ENCODE measurements at regions not wholly inside any gene's neighbourhood (a gene's known extent, or its start where the extent isn't known, plus 50 kb on each side); places are given as distances from the start of the nearest gene placed in this dataset.

DNA sequence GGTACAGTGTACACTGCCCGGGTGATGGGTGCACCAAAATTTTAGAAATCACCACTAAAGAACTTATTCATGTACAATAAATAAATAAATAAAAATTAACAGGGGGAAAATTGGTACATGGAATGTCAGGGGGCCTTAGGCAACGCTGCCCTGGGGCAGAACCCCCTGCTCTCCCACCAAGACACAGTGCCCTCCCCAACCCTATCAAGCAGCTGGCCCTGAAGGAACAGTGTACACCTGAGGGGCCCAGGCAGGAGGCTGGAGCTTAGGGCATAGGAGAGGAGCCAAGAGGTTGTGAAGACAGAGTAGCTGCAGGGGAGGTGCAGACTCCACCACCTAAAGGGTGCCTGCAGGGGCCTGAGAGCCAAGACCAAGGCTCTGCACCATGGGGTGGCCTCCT is 128.8 kb downstream of the BMS1 start:
- ChIA-PET CTCF (no interaction called here), POLR2A (no interaction called here)
- no peak for ATAC-seq (ENCODE audit: low read depth)
- Mint-ChIP-seq H3K4me3 (no peak overlapping the region), H3K9me3 (ENCODE audit: insufficient read depth) (peaks cover 14% of the 10 kb centered on the region), H3K27ac (no peak overlapping the region), H3K27me3 (no peaks in the 10 kb centered on the region), H3K4me1 (no peaks in the 10 kb centered on the region)
- DNase-seq = no peak
- intact Hi-C loops (cut with micrococcal nuclease) = no loop called here
- H2AFZ ChIP-seq (ENCODE audit: insufficient read depth, low read depth, low read length, poor library complexity, severe bottlenecking) = no peak overlapping the region
- H3K4me2 ChIP-seq (replicated peaks; ENCODE audit: low read depth, low read length, poor library complexity, severe bottlenecking) = no peak overlapping the region
- H3K79me2 ChIP-seq (ENCODE audit: control insufficient read depth, insufficient read depth, low read length) = no peaks in the 10 kb centered on the region
- no CpG with 5 or more reads among the region's 2 CpGs for WGBS (ENCODE audit: insufficient coverage)
- H3K27me3 ChIP-seq (replicated peaks in 1 of 4; ENCODE audit: control extremely low read depth in 1 of 4, control insufficient read depth in 3 of 4, insufficient read depth in 4 of 4, low read length in 3 of 4) = peaks cover 0 to 2% (median 0%) of the 10 kb centered on the region in 4 experiments
- no peaks in the 10 kb centered on the region for H4K20me1 ChIP-seq (ENCODE audit: control insufficient read depth, insufficient read depth, low read length, poor library complexity, severe bottlenecking)
- H3K4me1 ChIP-seq (ENCODE audit: control insufficient read depth in 2 of 2, insufficient read depth in 2 of 2, low read length in 2 of 2) = no peaks in the 10 kb centered on the region
- TF ChIP-seq EZH2 (IDR thresholded peaks at IDR 0.05; ENCODE audit: borderline replicate concordance, insufficient read depth, low read depth, low read length, poor library complexity, severe bottlenecking) (no peak), CTCF (IDR thresholded peaks at IDR 0.05) (no peak)
- H3K9me3 ChIP-seq (ENCODE audit: control extremely low read depth in 1 of 3, control insufficient read depth in 2 of 3, insufficient read depth in 1 of 3, low read length in 2 of 3) = peaks cover 0 to 9% (median 1%) of the 10 kb centered on the region in 3 donors
- no peak overlapping the region for H3K9ac ChIP-seq (ENCODE audit: low read length)
- H3K4me3 ChIP-seq (ENCODE audit: control extremely low read depth in 1 of 5, extremely low read depth in 1 of 5, insufficient read depth in 1 of 5, low read depth in 2 of 5, low read length in 4 of 5) = no peak overlapping the region
- H3K27ac ChIP-seq (ENCODE audit: low read length in 2 of 2) = no peak overlapping the region
- H3K36me3 ChIP-seq (replicated peaks in 1 of 2; ENCODE audit: control extremely low read depth in 1 of 2, control insufficient read depth in 1 of 2, extremely low read depth in 1 of 2, insufficient read depth in 2 of 2, low read length in 1 of 2) = no peaks in the 10 kb centered on the region

DNA sequence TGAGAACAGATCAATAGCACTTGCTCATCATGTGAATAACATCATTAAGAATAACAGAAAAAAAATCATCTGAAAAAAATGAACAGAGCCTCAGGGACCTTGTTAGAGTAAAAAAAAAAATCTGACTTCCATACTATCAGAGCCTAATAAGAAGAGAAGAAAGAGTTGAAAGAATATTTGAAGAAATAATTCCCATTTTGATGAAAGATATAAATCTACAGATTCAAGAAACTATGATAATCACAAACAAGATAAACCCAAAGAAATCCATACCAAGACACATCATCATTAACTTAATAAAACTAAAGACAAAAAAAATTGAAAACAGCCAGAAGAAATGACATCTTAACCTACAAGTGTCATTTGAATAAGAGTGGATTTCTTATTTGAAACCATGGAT is 134.4 kb downstream of the BMS1 start:
- no peaks in the 10 kb centered on the region for H3K79me2 ChIP-seq (ENCODE audit: control insufficient read depth, insufficient read depth, low read length)
- no peaks in the 10 kb centered on the region for H4K20me1 ChIP-seq (ENCODE audit: control insufficient read depth, insufficient read depth, low read length, poor library complexity, severe bottlenecking)
- H3K4me2 ChIP-seq (replicated peaks; ENCODE audit: low read depth, low read length, poor library complexity, severe bottlenecking) = no peak overlapping the region
- no peaks in the 10 kb centered on the region for H3K4me1 ChIP-seq (ENCODE audit: control insufficient read depth in 2 of 2, insufficient read depth in 2 of 2, low read length in 2 of 2)
- H2AFZ ChIP-seq (ENCODE audit: insufficient read depth, low read depth, low read length, poor library complexity, severe bottlenecking) = no peak overlapping the region
- no peak for ATAC-seq (ENCODE audit: low read depth)
- H3K27ac ChIP-seq (ENCODE audit: low read length in 2 of 2) = no peak overlapping the region
- no peaks in the 10 kb centered on the region for H3K36me3 ChIP-seq (replicated peaks in 1 of 2; ENCODE audit: control extremely low read depth in 1 of 2, control insufficient read depth in 1 of 2, extremely low read depth in 1 of 2, insufficient read depth in 2 of 2, low read length in 1 of 2)
- CTCF ChIA-PET = no interaction called here
- no peaks in the 10 kb centered on the region for H3K4me1 Mint-ChIP-seq
- H3K9me3 ChIP-seq (ENCODE audit: control extremely low read depth in 1 of 3, control insufficient read depth in 2 of 3, insufficient read depth in 1 of 3, low read length in 2 of 3) = peaks cover 0 to 7% (median 1%) of the 10 kb centered on the region in 3 donors
- POLR2A ChIA-PET = no interaction called here
- no peak overlapping the region for H3K27ac Mint-ChIP-seq
- peaks cover 7% of the 10 kb centered on the region for H3K9me3 Mint-ChIP-seq (ENCODE audit: insufficient read depth)
- H3K9ac ChIP-seq (ENCODE audit: low read length) = no peak overlapping the region
- no peaks in the 10 kb centered on the region for H3K27me3 Mint-ChIP-seq
- intact Hi-C loops (cut with micrococcal nuclease) = no loop called here
- TF ChIP-seq EZH2 (IDR thresholded peaks at IDR 0.05; ENCODE audit: borderline replicate concordance, insufficient read depth, low read depth, low read length, poor library complexity, severe bottlenecking) (no peak), CTCF (IDR thresholded peaks at IDR 0.05) (no peak)
- H3K4me3 ChIP-seq (ENCODE audit: control extremely low read depth in 1 of 5, extremely low read depth in 1 of 5, insufficient read depth in 1 of 5, low read depth in 2 of 5, low read length in 4 of 5) = no peak overlapping the region
- H3K27me3 ChIP-seq (replicated peaks in 1 of 4; ENCODE audit: control extremely low read depth in 1 of 4, control insufficient read depth in 3 of 4, insufficient read depth in 4 of 4, low read length in 3 of 4) = no peaks in the 10 kb centered on the region
- no peak for DNase-seq
- no peak overlapping the region for H3K4me3 Mint-ChIP-seq
